GM18868 (cell line): ENCODE measurements at regions not wholly inside any gene's neighbourhood (a gene's known extent, or its start where the extent isn't known, plus 50 kb on each side); places are given as distances from the start of the nearest gene placed in this dataset.

Experiments used
- ATAC-seq: cut with Tn5 transposase; IDR thresholded peaks from one replicate; pipeline ENCODE4 v1.9.1; 2021; ENCODE audit warnings: mild to moderate bottlenecking, moderate library complexity; ENCODE audit not compliant: unreplicated experiment

GRCh38 chr2:80719607-80720006 lies 415.1 kb upstream of the LRRTM1 start:
- ATAC-seq = no peak

GRCh38 chr2:80715433-80715832 lies 410.9 kb upstream of the LRRTM1 start:
- no peak for ATAC-seq

GRCh38 chr2:80711915-80712314 lies 407.4 kb upstream of the LRRTM1 start:
- no peak for ATAC-seq

- no peak for ATAC-seq
Measured at GRCh38 chr2:80706951-80707350, 402.4 kb upstream of the LRRTM1 start.

- ATAC-seq = no peak
Measured at GRCh38 chr2:80706541-80706940, 402.0 kb upstream of the LRRTM1 start.

GRCh38 chr2:80703532-80703931 lies 399.0 kb upstream of the LRRTM1 start:
- no peak for ATAC-seq

GRCh38 chr2:80700961-80701360 lies 396.4 kb upstream of the LRRTM1 start:
- no peak for ATAC-seq
